SJCRH30 (cell line): ENCODE measurements at regions not wholly inside any gene's neighbourhood (a gene's known extent, or its start where the extent isn't known, plus 50 kb on each side); places are given as distances from the start of the nearest gene placed in this dataset.
"Not testable (repeated sequence)": the region's sequence is repeated elsewhere in the genome, so short reads cannot be mapped to it uniquely, and the experiment has no call there.

ENCODE experiments used
- DNase-seq, 2 experiments: peaks; one replicate each; pipeline ENCODE4 v3.0.0-alpha.2; 2015 to 2020
- H3K27ac ChIP-seq: fragments of 250-450 bp; sonication (Bioruptor Pico); 2 replicates; pipeline ENCODE4 v1.5.1; 2020; ENCODE audit warnings: mild to moderate bottlenecking, moderate library complexity
- H3K27me3 ChIP-seq: fragments of 250-450 bp; sonication (Bioruptor Pico); 2 replicates; pipeline ENCODE4 v1.5.1; 2020; ENCODE audit warnings: mild to moderate bottlenecking, moderate library complexity
- H3K36me3 ChIP-seq: fragments of 250-450 bp; sonication (Bioruptor Pico); 2 replicates; pipeline ENCODE4 v1.5.1; 2020; ENCODE audit warnings: mild to moderate bottlenecking, moderate library complexity
- H3K4me1 ChIP-seq: fragments of 250-450 bp; sonication (Bioruptor Pico); 2 replicates; pipeline ENCODE4 v1.5.1; 2020; ENCODE audit warnings: mild to moderate bottlenecking, moderate library complexity
- H3K4me3 ChIP-seq: fragments of 250-450 bp; sonication (Bioruptor Pico); 2 replicates; pipeline ENCODE4 v1.5.1; 2020; ENCODE audit warnings: mild to moderate bottlenecking, moderate library complexity
- H3K9me3 ChIP-seq: fragments of 250-450 bp; sonication (Bioruptor Pico); replicated peaks from 2 replicates; pipeline ENCODE4 v1.5.1; 2020; ENCODE audit warnings: mild to moderate bottlenecking, moderate library complexity

- H3K9me3 ChIP-seq = no peaks in the 10 kb centered on the region; the same call in 1 of the 2 replicates
- no peaks in the 10 kb centered on the region for H3K4me1 ChIP-seq
- H3K36me3 ChIP-seq = no peaks in the 10 kb centered on the region
- no peaks in the 10 kb centered on the region for H3K27me3 ChIP-seq
- H3K27ac ChIP-seq = no peak overlapping the region
- H3K4me3 ChIP-seq = no peak overlapping the region
- no peak for DNase-seq
Observed at GRCh38 chr6:149244105-149244504, 73.4 kb upstream of the TAB2 start.

- H3K27ac ChIP-seq = no peak overlapping the region
- H3K9me3 ChIP-seq = no peaks in the 10 kb centered on the region
- DNase-seq = no peak
- no peak overlapping the region for H3K4me3 ChIP-seq
- H3K27me3 ChIP-seq = no peaks in the 10 kb centered on the region
- H3K36me3 ChIP-seq = no peaks in the 10 kb centered on the region
- H3K4me1 ChIP-seq = no peaks in the 10 kb centered on the region
Observed at GRCh38 chr6:149246691-149247384, 70.7 kb upstream of the TAB2 start.

- no peaks in the 10 kb centered on the region for H3K4me1 ChIP-seq
- DNase-seq = no peak
- H3K9me3 ChIP-seq = no peaks in the 10 kb centered on the region
- no peaks in the 10 kb centered on the region for H3K27me3 ChIP-seq
- H3K36me3 ChIP-seq = no peaks in the 10 kb centered on the region
- no peak overlapping the region for H3K27ac ChIP-seq
- H3K4me3 ChIP-seq = no peak overlapping the region
Observed at GRCh38 chr6:149247385-149247763, 70.1 kb upstream of the TAB2 start.

- not testable (repeated sequence) for H3K4me1 ChIP-seq, H3K27ac ChIP-seq, H3K36me3 ChIP-seq, H3K9me3 ChIP-seq, H3K4me3 ChIP-seq, DNase-seq, H3K27me3 ChIP-seq
Observed at GRCh38 chr6:149248263-149248662, 69.2 kb upstream of the TAB2 start.

- H3K9me3 ChIP-seq = no peaks in the 10 kb centered on the region
- H3K36me3 ChIP-seq = no peaks in the 10 kb centered on the region
- no peaks in the 10 kb centered on the region for H3K4me1 ChIP-seq
- no peak overlapping the region for H3K4me3 ChIP-seq
- DNase-seq = no peak
- no peak overlapping the region for H3K27ac ChIP-seq
- no peaks in the 10 kb centered on the region for H3K27me3 ChIP-seq
Observed at GRCh38 chr6:149248693-149249369, 68.7 kb upstream of the TAB2 start.

- no peaks in the 10 kb centered on the region for H3K4me1 ChIP-seq
- no peak overlapping the region for H3K27ac ChIP-seq
- H3K4me3 ChIP-seq = no peak overlapping the region
- no peaks in the 10 kb centered on the region for H3K27me3 ChIP-seq
- no peaks in the 10 kb centered on the region for H3K9me3 ChIP-seq
- DNase-seq = no peak
- H3K36me3 ChIP-seq = no peaks in the 10 kb centered on the region
Observed at GRCh38 chr6:149249370-149250357, 67.8 kb upstream of the TAB2 start.

- H3K27ac ChIP-seq = no peak overlapping the region
- H3K36me3 ChIP-seq = no peaks in the 10 kb centered on the region
- no peak overlapping the region for H3K4me3 ChIP-seq
- no peaks in the 10 kb centered on the region for H3K4me1 ChIP-seq
- H3K27me3 ChIP-seq = no peaks in the 10 kb centered on the region; the same call in 1 of the 2 replicates
- no peak for DNase-seq
- no peaks in the 10 kb centered on the region for H3K9me3 ChIP-seq
Observed at GRCh38 chr6:149250951-149251350, 66.6 kb upstream of the TAB2 start.

GRCh38 chr6:149252622-149253021, 64.9 kb upstream of the TAB2 start:
- no peak overlapping the region for H3K4me3 ChIP-seq
- H3K4me1 ChIP-seq = no peaks in the 10 kb centered on the region
- H3K27me3 ChIP-seq = no peaks in the 10 kb centered on the region; the same call in 1 of the 2 replicates
- no peaks in the 10 kb centered on the region for H3K36me3 ChIP-seq
- no peaks in the 10 kb centered on the region for H3K9me3 ChIP-seq
- no peak overlapping the region for H3K27ac ChIP-seq
- no peak for DNase-seq

- H3K4me3 ChIP-seq = no peak overlapping the region
- no peaks in the 10 kb centered on the region; the same call in 1 of the 2 replicates for H3K27me3 ChIP-seq
- no peaks in the 10 kb centered on the region for H3K9me3 ChIP-seq
Observed at GRCh38 chr6:149254253-149254652, 63.3 kb upstream of the TAB2 start.

GRCh38 chr6:149259753-149260152, 57.8 kb upstream of the TAB2 start:
- Histone ChIP-seq H3K4me3 (no peak overlapping the region), H3K27me3 (no peaks in the 10 kb centered on the region; the same call in 1 of the 2 replicates), H3K4me1 (no peaks in the 10 kb centered on the region), H3K36me3 (no peaks in the 10 kb centered on the region), H3K9me3 (no peaks in the 10 kb centered on the region), H3K27ac (no peak overlapping the region)
- no peak for DNase-seq

More at GRCh38 chr6:149254253-149254652, 63.3 kb upstream of the TAB2 start:
- no peaks in the 10 kb centered on the region for H3K4me1 ChIP-seq
- H3K27ac ChIP-seq = no peak overlapping the region
- H3K36me3 ChIP-seq = no peaks in the 10 kb centered on the region
- DNase-seq = no peak

- no peak overlapping the region for H3K27ac ChIP-seq
Observed at GRCh38 chr6:149260214-149260874, 57.2 kb upstream of the TAB2 start.

GRCh38 chr6:149261364-149262040, 56.0 kb upstream of the TAB2 start:
- Histone ChIP-seq H3K9me3 (no peaks in the 10 kb centered on the region), H3K4me1 (no peaks in the 10 kb centered on the region), H3K4me3 (no peak overlapping the region), H3K27ac (no peak overlapping the region), H3K27me3 (no peaks in the 10 kb centered on the region), H3K36me3 (no peaks in the 10 kb centered on the region)
- DNase-seq = no peak

More at GRCh38 chr6:149260214-149260874, 57.2 kb upstream of the TAB2 start:
- no peak for DNase-seq
- Histone ChIP-seq H3K4me1 (no peaks in the 10 kb centered on the region), H3K36me3 (no peaks in the 10 kb centered on the region), H3K4me3 (no peak overlapping the region), H3K9me3 (no peaks in the 10 kb centered on the region), H3K27me3 (no peaks in the 10 kb centered on the region; the same call in 1 of the 2 replicates)

- Histone ChIP-seq H3K27ac (no peak overlapping the region), H3K36me3 (no peaks in the 10 kb centered on the region), H3K4me3 (no peak overlapping the region), H3K27me3 (no peaks in the 10 kb centered on the region), H3K4me1 (no peaks in the 10 kb centered on the region), H3K9me3 (no peaks in the 10 kb centered on the region)
- no peak for DNase-seq
Observed at GRCh38 chr6:149263321-149263720, 54.2 kb upstream of the TAB2 start.

GRCh38 chr6:149264629-149265028, 52.9 kb upstream of the TAB2 start:
- H3K4me1 ChIP-seq = no peaks in the 10 kb centered on the region
- no peak overlapping the region for H3K4me3 ChIP-seq
- H3K36me3 ChIP-seq = no peaks in the 10 kb centered on the region
- no peaks in the 10 kb centered on the region for H3K27me3 ChIP-seq
- no peak for DNase-seq
- H3K27ac ChIP-seq = no peak overlapping the region
- H3K9me3 ChIP-seq = no peaks in the 10 kb centered on the region
